ENCODE measurements at regions not wholly inside any gene's neighbourhood (a gene's known extent, or its start where the extent isn't known, plus 50 kb on each side); places are given as distances from the start of the nearest gene placed in this dataset.

- DNase-seq: no peak
These were observed 119.7 kb upstream of the RGS18 start for GRCh38 chr1:192038567-192038966.

DNA sequence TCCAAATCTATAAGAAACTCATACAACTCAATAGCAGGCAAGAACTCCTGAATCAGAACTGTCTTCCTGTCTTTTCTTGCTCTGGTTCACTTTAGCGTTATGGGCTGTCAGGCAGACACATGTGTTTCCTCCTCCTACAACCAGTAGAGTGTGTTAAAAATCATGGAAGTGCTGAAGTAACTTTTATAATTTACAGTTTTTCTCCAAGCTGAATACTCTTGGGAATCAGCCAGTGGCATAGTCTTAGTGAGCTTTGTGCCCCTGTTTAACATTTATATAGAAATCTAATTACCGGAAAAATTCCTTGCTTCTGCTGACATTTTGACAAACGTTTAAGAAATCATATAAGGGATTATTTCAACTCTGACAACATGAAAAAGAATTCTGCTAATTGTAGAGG lies 113.1 kb upstream of the RGS18 start:
- no peak for DNase-seq

- DNase-seq: no peak
These were observed 104.7 kb upstream of the RGS18 start for GRCh38 chr1:192053531-192053971.

DNA sequence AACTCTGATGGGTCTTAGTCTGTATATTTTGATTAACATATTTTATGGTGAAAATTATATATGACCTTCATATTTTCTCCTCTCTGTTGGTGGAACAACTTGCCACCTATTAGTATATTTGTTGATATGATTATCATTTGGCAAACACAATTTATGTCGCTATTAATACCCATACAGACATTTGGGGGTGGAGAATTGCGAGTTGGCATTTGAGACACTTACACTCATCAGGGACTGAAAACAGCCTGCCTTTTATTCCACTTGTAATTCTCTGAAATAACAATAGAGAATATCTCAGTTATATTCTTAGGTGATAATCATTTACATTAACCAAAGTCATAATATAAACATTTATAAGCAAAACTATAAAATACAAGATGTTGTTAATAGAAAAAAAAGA lies 100.5 kb upstream of the RGS18 start:
- DNase-seq: no peak

- no peak for DNase-seq
These were observed 98.9 kb upstream of the RGS18 start for GRCh38 chr1:192059407-192059806.

DNA sequence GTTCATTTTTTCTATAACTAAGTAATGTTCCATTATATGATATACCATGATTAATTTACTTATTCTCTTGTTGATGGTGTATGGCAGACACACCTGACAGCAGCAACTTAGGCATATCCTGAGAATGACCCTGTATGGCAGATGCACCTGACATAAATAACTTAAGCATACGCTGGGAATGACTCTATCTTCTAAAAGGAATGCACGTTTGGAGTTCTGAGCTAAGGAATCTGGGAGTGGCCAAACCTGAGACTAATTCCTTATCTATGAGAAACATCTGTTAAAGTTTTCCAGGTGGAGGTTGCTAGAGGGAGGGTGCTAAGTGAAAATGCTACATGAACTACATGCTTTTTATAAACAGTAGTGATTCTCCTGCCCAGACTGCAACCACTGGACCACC lies 96.7 kb upstream of the RGS18 start:
- DNase-seq: no peak

DNA sequence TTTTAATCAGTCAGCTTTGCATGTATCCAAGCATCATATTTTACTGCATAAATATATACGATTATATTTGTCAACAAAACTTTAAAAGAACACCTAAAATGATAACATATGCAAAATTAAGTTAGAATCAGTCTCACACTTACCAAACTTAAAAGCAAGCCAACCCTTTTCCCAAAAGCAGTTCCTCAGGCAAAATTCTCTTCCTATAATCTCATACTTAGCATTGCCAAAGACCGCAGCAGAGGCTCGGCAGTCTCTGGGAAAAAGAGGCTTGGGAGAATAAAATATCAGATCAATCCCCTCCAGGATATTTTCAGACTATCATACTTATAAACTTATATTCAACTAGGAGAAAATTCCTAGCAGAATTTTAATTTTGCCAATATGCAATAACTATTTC lies 93.2 kb upstream of the RGS18 start:
- no peak for DNase-seq

DNA sequence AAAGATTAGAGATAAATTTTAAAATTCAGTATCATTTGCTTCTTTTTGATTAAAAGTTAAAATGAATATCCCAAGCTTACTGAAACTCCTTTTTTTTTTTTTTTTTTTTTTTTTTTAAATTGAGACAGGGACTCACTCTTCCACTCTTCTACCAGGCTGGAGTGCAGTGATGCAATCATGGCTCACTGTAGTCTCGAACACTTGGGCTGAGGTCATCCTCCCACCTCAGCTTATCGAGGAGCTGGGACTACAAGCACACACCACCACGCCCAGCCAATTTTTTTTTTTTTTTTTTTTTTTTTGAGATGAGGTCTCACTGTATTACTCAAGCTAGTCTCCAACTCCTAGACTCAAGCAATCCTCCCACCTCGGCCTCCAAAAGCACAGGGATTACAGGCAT lies 92.1 kb upstream of the RGS18 start:
- DNase-seq: no peak

GRCh38 chr1:192067360-192067759 lies 90.9 kb upstream of the RGS18 start:
- DNase-seq: no peak

DNA sequence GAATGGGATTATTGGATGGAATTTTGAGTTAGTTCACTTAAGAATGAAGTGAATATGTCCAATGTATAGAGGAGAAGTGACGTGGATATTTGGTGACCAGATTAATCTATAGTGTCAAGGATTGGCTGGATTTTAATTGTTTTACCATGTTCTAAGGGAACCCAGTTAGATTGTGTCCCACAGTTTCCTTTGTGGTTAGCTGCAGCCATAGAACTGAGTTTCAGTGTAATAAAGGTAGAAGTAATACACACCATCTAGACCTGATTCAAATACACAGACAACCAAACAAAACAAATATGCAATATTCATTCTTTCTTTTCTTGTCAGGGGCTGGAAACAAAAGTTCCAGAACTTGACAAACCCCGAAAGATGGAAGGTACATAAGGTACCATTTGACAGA lies 88.0 kb upstream of the RGS18 start:
- no peak for DNase-seq

- DNase-seq: no peak
These were observed 77.6 kb upstream of the RGS18 start for GRCh38 chr1:192080684-192081083.

- no peak for DNase-seq
These were observed 76.9 kb upstream of the RGS18 start for GRCh38 chr1:192081359-192081758.

DNA sequence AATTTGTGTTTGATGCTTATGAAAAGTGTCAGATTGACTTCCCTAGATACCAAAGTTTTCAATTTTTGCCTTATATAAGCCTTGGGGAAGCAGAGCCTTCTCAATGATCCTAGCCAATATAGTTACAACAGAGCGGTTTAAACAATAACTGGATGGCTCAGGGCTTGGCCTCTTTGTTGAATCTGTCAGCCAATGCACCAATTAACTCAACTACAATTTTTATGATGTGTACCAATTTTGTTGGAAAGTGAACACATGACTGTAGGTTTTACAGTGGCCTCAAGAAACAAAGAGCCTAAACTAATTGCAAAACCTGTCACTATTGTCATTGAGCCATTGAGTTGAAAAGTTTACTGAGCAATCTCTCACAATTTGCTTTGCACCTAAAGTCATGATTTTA lies 71.6 kb upstream of the RGS18 start:
- DNase-seq: no peak

- DNase-seq: no peak
These were observed 70.9 kb upstream of the RGS18 start for GRCh38 chr1:192087334-192087733.

- DNase-seq: no peak
These were observed 69.8 kb upstream of the RGS18 start for GRCh38 chr1:192088496-192088895.

- no peak for DNase-seq
These were observed 60.3 kb upstream of the RGS18 start for GRCh38 chr1:192098001-192098400.

DNA sequence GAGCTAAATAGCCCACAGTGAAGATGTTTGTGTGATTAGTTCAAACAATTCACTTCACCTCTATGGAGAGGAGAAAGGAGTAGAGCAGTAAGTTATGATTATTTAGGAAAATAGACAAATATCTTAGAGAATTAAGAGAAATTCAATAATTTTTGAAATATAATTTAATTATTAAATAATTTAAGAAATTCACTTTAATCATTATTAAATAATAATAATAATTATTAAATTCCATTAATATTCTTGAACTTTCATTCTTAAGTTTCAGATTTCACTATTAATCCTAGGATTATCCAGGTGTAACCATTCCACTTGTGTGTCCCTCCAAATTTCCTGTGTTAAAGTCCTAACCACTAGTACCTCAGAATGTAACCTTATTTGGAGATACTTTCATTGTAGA lies 58.9 kb upstream of the RGS18 start:
- DNase-seq: no peak

DNA sequence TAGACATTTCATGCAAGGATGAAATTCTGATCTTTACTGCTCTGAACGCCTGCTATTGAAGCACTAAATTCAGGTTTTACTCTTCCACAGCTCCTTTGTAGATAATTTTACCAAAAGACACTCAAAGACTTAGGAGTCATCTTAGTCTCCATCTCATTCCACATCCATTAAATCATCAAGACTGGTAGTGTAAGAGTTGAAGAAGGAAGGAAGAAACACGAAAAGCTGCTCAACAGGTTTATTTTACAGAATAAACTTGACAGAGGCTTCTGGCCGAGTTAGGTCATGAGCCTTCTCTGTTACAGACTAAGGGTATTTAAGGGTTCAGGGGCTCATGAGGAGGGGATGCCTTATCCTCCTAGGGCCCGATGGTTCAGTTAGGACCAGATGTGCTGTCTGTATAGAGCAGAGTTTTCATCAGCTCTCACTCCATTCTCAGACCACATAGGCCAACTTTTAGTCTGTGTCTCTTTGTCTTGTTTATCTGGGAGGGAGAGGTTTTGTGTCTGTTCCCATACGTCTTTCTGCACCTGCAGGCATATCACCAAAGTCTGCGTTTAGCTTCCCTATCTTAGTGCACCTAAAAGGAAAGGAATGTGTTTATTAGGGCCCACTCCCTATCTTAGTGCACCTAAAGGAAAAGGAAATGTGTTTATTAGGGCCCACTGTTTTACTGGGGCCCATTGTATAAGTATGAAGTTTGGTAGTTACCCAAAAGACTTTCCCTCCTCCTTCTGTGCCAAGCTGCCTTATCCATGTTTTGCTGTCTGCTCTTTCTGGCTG lies 57.4 kb upstream of the RGS18 start:
- DNase-seq: no peak

- no peak for DNase-seq
These were observed 54.1 kb upstream of the RGS18 start for GRCh38 chr1:192104128-192104527.

DNA sequence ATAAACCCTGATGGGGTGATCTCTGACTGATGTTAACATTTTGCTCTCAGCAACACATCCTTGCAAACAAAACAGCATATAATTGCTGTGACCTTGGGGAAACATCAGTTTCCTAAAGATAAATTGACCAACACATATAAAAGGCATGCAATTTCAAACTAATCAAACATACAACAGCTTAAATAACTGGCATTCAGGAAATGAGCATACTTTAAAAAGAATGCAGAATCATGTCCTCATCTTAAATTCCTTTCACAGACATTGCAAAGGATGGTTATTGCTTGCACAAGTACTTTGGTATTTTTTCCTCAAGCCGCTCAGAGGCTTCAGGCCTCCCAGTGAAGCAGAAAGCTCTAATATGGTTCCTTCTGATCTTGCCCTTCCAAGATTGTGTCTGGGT lies 53.4 kb upstream of the RGS18 start:
- no peak for DNase-seq

DNA sequence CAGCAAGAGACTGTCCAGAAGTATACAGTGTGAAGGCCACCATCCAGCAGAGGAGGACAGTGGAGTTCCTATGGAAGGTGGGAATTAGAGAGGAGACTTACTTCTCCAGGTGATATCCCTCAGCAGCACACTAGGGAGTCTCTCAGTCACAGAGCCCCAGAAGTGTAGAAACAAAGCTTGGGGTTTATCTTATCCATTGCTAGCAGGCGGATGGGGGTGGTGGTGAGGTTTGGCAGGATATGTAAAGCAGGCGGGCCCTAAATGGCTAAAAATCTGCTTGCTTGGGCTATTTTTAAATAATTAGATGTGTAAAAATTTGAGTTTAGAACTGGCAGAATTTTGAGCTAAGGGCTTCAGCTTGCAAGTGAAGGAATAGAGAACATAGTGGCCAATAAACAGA lies 50.1 kb upstream of the RGS18 start:
- no peak for DNase-seq

All from NCI-H510A treated with DMSO at 0.1 percent for 48 hours (cell line).